Heart right ventricle (tissue), 16 donors: ENCODE measurements at regions not wholly inside any gene's neighbourhood (a gene's known extent, or its start where the extent isn't known, plus 50 kb on each side); places are given as distances from the start of the nearest gene placed in this dataset.

Experiments used
- ATAC-seq, 8 donors: fragments of 200-7000 bp; cut with Tn5 transposase; one replicate each; pipeline ENCODE4 v1.9.1; 2020; ENCODE audit warnings: mild to moderate bottlenecking in 8 of 8, moderate library complexity in 8 of 8, moderate number of reproducible peaks in 1 of 8
- DNase-seq, 2 donors: peaks; one replicate each; pipeline ENCODE4 v3.0.0-alpha.2; 2020
- H3K27ac ChIP-seq, 10 donors: fragments of 200-600 bp; sonication (generic) in 2 of 10; one replicate each; pipeline versions ENCODE4 v1.5.0 to v1.8.0; 2020 to 2022; ENCODE audit warnings: mild to moderate bottlenecking in 3 of 10
- H3K27me3 ChIP-seq, 7 donors: fragments of 200-600 bp; one replicate each; pipeline ENCODE4 v1.8.0; 2021 to 2022; ENCODE audit warnings: mild to moderate bottlenecking in 2 of 7
- H3K36me3 ChIP-seq, 9 donors: fragments of 200-600 bp; sonication (generic) in 1 of 9; one replicate each; pipeline versions ENCODE4 v1.5.0 to v1.8.0; 2020 to 2022; ENCODE audit warnings: mild to moderate bottlenecking in 2 of 9
- H3K4me1 ChIP-seq, 9 donors: fragments of 200-600 bp; sonication (generic) in 1 of 9; one replicate each; pipeline versions ENCODE4 v1.5.0 to v1.8.0; 2020 to 2022; ENCODE audit warnings: mild to moderate bottlenecking in 4 of 9
- H3K4me3 ChIP-seq, 10 donors: fragments of 200-600 bp; sonication (generic) in 2 of 10; one replicate each; pipeline versions ENCODE4 v1.5.0 to v1.8.0; 2020 to 2022; ENCODE audit warnings: mild to moderate bottlenecking in 7 of 10, moderate library complexity in 2 of 10
- H3K9me3 ChIP-seq, 11 donors: fragments of 200-600 bp in 10 of 11; sonication (generic) in 2 of 11; one replicate each; pipeline versions ENCODE4 v1.5.0 to v1.8.0; 2013 to 2022; ENCODE audit warnings: mild to moderate bottlenecking in 2 of 11, control low read depth in 1 of 11, moderate library complexity in 1 of 11
- WGBS, 2 donors: extraction: QIAGEN DNeasy Blood & Tissue Kit; methylation state at CpG; one replicate each; pipeline ENCODE4 v1.1.7; 2013; ENCODE audit warnings: inconsistent platforms in 1 of 2; 5-methylcytosine and 5-hydroxymethylcytosine counted together
- intact Hi-C, 10 donors: fragments of 100-400 bp; cut with DNase I; formaldehyde crosslinking; loops; one replicate each; pipeline versions ENCODE4 v1.11.1 to v1.14.2; 2022
- TF ChIP-seq, protein P1 (sequence below), 9 donors: fragments of 200-600 bp; sonication (generic) in 2 of 9; IDR thresholded peaks; one replicate each; pipeline versions ENCODE4 v1.5.0 to v1.8.0; 2021 to 2022; ENCODE audit warnings: antibody characterized with exemption in 9 of 9, mild to moderate bottlenecking in 5 of 9, moderate library complexity in 1 of 9
- donor health status: Arrhythmogenic right ventricular cardiomyopathy.
- donor health status: ischemic (EF 13 %, LVEDD 7.1; RV severe dilation, severe dysfunction).
- donor health status: healthy with polysubstance abuse.
- donor health status: DM: no; HTN: yes; CAD: no.
- donor health status: DM: no; HTN: no; CAD: no.
- donor health status: ischemic (EF 25% LVEDD 6.9; RV normal size, moderate dysfunction).
- donor health status: ischemic (EF 25% LVEDD 5.7; RV mildly dilated, moderate dysfunction).
- donor health status: healthy.
- donor health status: DM: yes; HTN: yes; CAD: no.
- donor health status: Ischemic cardiomyopathy.
- donor health status: ischemic (EF 35%, LVEDD 5.7; RV mildly dilated, moderate dysfunction).
- donor health status: nonischemic (EF 11% LVEDD 7.7; RV severe dilation, severe dysfunction).
- donor health status: DM: yes; HTN: yes; CAD: no.
- donor health status: PGD.
- donor health status: ischemic (EF 29% LVEDD 5.4; RV normal size, mild dysfunction).
- donor health status: nonischemic (EF 23%, LVEDD 6.1; RV moderate dilation, normal function).

DNA sequence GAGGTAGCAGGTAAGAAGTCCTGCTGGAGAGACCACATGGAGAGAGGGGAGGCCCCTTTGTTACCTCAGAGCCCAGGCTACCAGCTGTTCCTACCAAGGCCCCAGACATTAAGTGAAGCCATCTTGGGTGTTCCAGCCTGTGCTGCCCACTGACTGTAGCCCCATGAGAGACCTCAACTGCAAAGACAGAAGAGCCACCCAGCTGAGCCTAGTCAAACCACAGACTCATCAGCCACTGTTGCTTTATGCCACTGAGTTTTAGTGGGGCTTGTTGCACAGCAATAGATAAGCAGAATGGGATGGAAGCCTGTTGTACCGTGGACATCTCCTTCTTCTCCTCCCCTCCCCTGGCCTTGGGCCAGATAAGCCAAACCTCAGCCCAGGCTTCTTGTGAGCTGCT, 83.9 kb downstream of the ADRA2C start:
- H3K36me3 ChIP-seq = no peaks in the 10 kb centered on the region
- no peak overlapping the region for H3K27ac ChIP-seq
- WGBS, 2 donors = 53 to 73% methylated on average over 1 of the region's 1 CpG
- intact Hi-C loops = no loop called here
- ATAC-seq = no peak
- H3K4me3 ChIP-seq = no peak overlapping the region
- no peaks in the 10 kb centered on the region for H3K4me1 ChIP-seq
- peaks cover 0 to 39% (median 25%) of the 10 kb centered on the region in 7 donors for H3K27me3 ChIP-seq
- TF ChIP-seq, protein P1, sequence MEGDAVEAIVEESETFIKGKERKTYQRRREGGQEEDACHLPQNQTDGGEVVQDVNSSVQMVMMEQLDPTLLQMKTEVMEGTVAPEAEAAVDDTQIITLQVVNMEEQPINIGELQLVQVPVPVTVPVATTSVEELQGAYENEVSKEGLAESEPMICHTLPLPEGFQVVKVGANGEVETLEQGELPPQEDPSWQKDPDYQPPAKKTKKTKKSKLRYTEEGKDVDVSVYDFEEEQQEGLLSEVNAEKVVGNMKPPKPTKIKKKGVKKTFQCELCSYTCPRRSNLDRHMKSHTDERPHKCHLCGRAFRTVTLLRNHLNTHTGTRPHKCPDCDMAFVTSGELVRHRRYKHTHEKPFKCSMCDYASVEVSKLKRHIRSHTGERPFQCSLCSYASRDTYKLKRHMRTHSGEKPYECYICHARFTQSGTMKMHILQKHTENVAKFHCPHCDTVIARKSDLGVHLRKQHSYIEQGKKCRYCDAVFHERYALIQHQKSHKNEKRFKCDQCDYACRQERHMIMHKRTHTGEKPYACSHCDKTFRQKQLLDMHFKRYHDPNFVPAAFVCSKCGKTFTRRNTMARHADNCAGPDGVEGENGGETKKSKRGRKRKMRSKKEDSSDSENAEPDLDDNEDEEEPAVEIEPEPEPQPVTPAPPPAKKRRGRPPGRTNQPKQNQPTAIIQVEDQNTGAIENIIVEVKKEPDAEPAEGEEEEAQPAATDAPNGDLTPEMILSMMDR (IDR thresholded peaks at IDR 0.05) = no peak
- peaks cover 0 to 13% (median 5%) of the 10 kb centered on the region in 11 donors for H3K9me3 ChIP-seq
- no peak for DNase-seq

DNA sequence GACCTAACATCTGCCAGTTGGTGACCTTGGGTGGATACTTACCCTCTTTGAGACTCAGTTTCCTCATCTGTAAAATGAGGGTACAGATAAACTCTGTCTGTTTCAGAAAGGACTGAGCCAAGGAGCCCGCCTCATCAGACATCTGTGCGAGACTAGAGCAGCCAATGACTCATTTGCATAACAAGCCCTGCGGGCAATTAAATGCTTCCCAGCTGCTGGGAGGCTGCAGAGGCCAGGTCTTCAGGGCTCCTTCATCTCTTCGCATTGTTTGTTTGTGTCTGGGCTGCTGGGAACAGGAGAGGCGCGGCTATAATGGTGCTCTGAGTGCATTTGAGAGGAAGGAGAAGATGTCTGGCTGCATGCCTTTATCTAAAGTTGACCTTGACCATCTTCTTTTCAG, 85.0 kb downstream of the ADRA2C start:
- H3K4me1 ChIP-seq = no peaks in the 10 kb centered on the region
- WGBS, 2 donors = 65 to 66% methylated on average over 6 of the region's 6 CpGs
- no peak for DNase-seq
- intact Hi-C loops = no loop called here
- peaks cover 0 to 13% (median 5%) of the 10 kb centered on the region in 11 donors for H3K9me3 ChIP-seq
- no peak for ATAC-seq
- H3K36me3 ChIP-seq = no peaks in the 10 kb centered on the region
- H3K4me3 ChIP-seq = no peak overlapping the region
- peaks cover 0 to 43% (median 26%) of the 10 kb centered on the region in 7 donors for H3K27me3 ChIP-seq
- TF ChIP-seq, protein P1 (IDR thresholded peaks at IDR 0.05) = no peak
- H3K27ac ChIP-seq = no peak overlapping the region

DNA sequence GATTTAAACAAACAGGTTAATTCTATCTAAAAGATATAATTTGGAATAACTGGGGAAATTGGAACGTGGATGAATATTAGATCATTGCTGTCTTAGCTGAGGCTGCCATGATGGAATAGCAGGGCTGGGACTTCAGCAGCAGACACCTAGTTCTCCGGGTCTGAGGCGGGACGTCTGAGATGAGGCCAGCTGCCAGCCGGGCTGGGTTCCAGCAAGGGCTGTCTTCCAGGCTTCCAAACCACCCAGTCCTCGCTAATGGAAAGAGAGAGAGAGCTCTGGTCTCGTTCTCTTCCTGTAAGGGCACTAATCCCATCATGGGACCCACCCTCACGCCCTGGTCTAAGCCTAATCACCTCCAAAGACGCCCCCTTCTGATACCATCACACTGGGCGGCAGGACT, 85.7 kb downstream of the ADRA2C start:
- H3K27ac ChIP-seq = no peak overlapping the region
- ATAC-seq = no peak
- WGBS, 2 donors = 51% methylated on average over 10 of the region's 10 CpGs
- peaks cover 0 to 43% (median 26%) of the 10 kb centered on the region in 7 donors for H3K27me3 ChIP-seq
- TF ChIP-seq, protein P1 (IDR thresholded peaks at IDR 0.05) = no peak
- H3K9me3 ChIP-seq = peaks cover 0 to 13% (median 5%) of the 10 kb centered on the region in 11 donors
- no peaks in the 10 kb centered on the region for H3K4me1 ChIP-seq
- DNase-seq = no peak
- H3K36me3 ChIP-seq = no peaks in the 10 kb centered on the region
- intact Hi-C loops = no loop called here
- no peak overlapping the region for H3K4me3 ChIP-seq

DNA sequence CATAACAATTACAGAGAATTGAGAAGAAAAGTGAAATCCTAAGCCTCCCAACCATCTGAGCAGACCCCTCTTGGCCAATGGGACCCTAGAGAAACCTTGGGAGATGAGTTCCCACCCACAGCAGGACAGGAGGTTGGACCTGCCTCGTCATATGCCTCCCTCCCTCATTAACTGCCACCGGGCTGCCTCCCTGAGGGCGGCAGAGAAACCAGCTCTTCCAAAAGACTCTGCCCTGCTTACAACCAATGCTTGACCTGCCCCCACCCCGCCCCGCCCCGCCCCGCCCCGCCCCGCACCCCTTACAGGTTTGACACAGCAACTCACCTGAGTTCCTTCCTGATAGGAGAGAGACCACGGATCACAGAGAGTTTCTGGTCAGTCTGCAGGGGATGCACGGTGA, 86.1 kb downstream of the ADRA2C start:
- TF ChIP-seq, protein P1 (IDR thresholded peaks at IDR 0.05) = no peak
- DNase-seq = no peak
- H3K9me3 ChIP-seq = peaks cover 0 to 13% (median 5%) of the 10 kb centered on the region in 11 donors
- no peaks in the 10 kb centered on the region for H3K4me1 ChIP-seq
- H3K27ac ChIP-seq = no peak overlapping the region
- H3K36me3 ChIP-seq = no peaks in the 10 kb centered on the region
- H3K27me3 ChIP-seq = peaks cover 0 to 43% (median 26%) of the 10 kb centered on the region in 7 donors
- ATAC-seq = no peak
- intact Hi-C loops = no loop called here
- 72 to 75% methylated on average over 11 of the region's 11 CpGs for WGBS, 2 donors
- no peak overlapping the region for H3K4me3 ChIP-seq
